T-cell (primary cell): ENCODE measurements at regions not wholly inside any gene's neighbourhood (a gene's known extent, or its start where the extent isn't known, plus 50 kb on each side); places are given as distances from the start of the nearest gene placed in this dataset.

ENCODE experiments used
- ATAC-seq, 4 experiments: fragments of 200-7000 bp in 3 of 4; fragments of 150-1000 bp in 1 of 4; cut with Tn5 transposase; replicated peaks in 1 of 4; 1 replicate in 3 of 4; 2 replicates in 1 of 4; pipeline ENCODE4 v1.10.0; 2021; ENCODE audit warnings: moderate library complexity in 3 of 4, mild to moderate bottlenecking in 2 of 4, moderate number of reproducible peaks in 1 of 4
- CTCF ChIA-PET, 2 donors: fragments of 300-600 bp; sonication (Branson Sonifier 250); formaldehyde crosslinking; loops; one replicate each; lab custom pipeline; 2022; ENCODE audit warnings: antibody characterized with exemption in 2 of 2; lab: Charles Lee
- POLR2A ChIA-PET, 2 donors: fragments of 300-600 bp; sonication (Branson Sonifier 250); formaldehyde crosslinking; loops; one replicate each; lab custom pipeline; 2022; ENCODE audit warnings: antibody characterized with exemption in 2 of 2; lab: Charles Lee
- DNase-seq, 35 experiments: peaks; one replicate each; pipeline versions ENCODE4 v3.0.0 to v3.0.0-alpha.2; 2013 to 2023
- H3K27ac ChIP-seq: one replicate; pipeline ENCODE4 v1.5.1; 2013; ENCODE audit warnings: low read length
- H3K27me3 ChIP-seq, 2 experiments: replicated peaks in 1 of 2; 1 replicate in 1 of 2; 2 replicates in 1 of 2; pipeline versions ENCODE4 v1.6.1 to v1.7.0; 2013; ENCODE audit warnings: low read length in 1 of 2, mixed read lengths in 1 of 2; ENCODE audit not compliant: control insufficient read depth in 2 of 2, insufficient read depth in 2 of 2; ENCODE audit errors: extremely low read depth in 1 of 2
- H3K36me3 ChIP-seq, 2 donors: 1 replicate in 1 of 2; 2 replicates in 1 of 2; pipeline versions ENCODE4 v1.6.1 to v1.7.0; 2013; ENCODE audit warnings: low read length in 1 of 2; ENCODE audit not compliant: control insufficient read depth in 2 of 2, insufficient read depth in 1 of 2; ENCODE audit errors: extremely low read depth in 1 of 2
- H3K4me1 ChIP-seq, 2 experiments: 1 replicate in 1 of 2; 2 replicates in 1 of 2; pipeline versions ENCODE4 v1.6.1 to v1.7.0; 2013; ENCODE audit warnings: low read length in 2 of 2, mixed read lengths in 1 of 2; ENCODE audit not compliant: insufficient read depth in 2 of 2, control insufficient read depth in 1 of 2; ENCODE audit errors: extremely low read depth in 1 of 2
- H3K4me3 ChIP-seq, 2 donors: 1 replicate in 1 of 2; 2 replicates in 1 of 2; pipeline versions ENCODE4 v1.5.1 to v1.7.0; 2013; ENCODE audit warnings: mild to moderate bottlenecking in 2 of 2, low read length in 1 of 2, moderate library complexity in 1 of 2; ENCODE audit not compliant: control insufficient read depth in 1 of 2; ENCODE audit errors: extremely low read depth in 1 of 2
- H3K9me3 ChIP-seq: 2 replicates; pipeline ENCODE4 v1.7.0; 2013
- H3K27ac Mint-ChIP-seq, 2 donors: one replicate each; pipeline ENCODE4 v1.8.0; 2020 to 2021; ENCODE audit warnings: mild to moderate bottlenecking in 2 of 2, mixed read lengths in 2 of 2
- H3K27me3 Mint-ChIP-seq, 2 donors: one replicate each; pipeline ENCODE4 v1.8.0; 2021 to 2022; ENCODE audit warnings: mixed read lengths in 2 of 2
- H3K36me3 Mint-ChIP-seq: one replicate; pipeline ENCODE4 v1.8.0; 2021; ENCODE audit warnings: mixed read lengths
- H3K4me1 Mint-ChIP-seq, 3 donors: one replicate each; pipeline ENCODE4 v1.8.0; 2020 to 2022; ENCODE audit warnings: mixed read lengths in 3 of 3, mild to moderate bottlenecking in 1 of 3
- H3K4me3 Mint-ChIP-seq, 3 donors: one replicate each; pipeline ENCODE4 v1.8.0; 2020 to 2022; ENCODE audit warnings: mild to moderate bottlenecking in 3 of 3, mixed read lengths in 3 of 3, moderate library complexity in 3 of 3
- H3K9me3 Mint-ChIP-seq, 3 donors: one replicate each; pipeline ENCODE4 v1.8.0; 2020 to 2022; ENCODE audit warnings: mixed read lengths in 3 of 3
- WGBS: methylation state at CpG from one replicate; pipeline ENCODE4 v1.1.5; 2013; ENCODE audit warnings: missing lambda C conversion rate; ENCODE audit not compliant: insufficient coverage; 5-methylcytosine and 5-hydroxymethylcytosine counted together

DNA sequence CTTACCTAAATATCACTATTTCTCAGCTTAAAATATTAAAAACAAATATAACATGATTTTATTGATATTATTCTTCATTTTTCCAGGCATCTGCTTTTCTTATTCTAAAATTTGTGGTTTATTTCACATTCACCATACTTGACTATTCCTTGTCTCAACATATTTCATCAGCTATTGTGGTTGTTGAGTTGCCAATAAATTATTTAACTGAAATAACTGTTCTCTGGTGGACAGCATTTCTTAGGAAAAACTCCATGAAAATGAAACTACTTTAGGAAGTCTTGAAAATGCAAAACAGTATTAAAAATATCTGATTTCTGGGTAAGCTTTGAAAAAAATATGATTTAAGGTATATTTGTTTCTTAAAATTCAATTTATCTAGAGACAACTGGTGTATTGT, 122.9 kb upstream of the SEMA3A start:
- H3K27ac ChIP-seq: no peak overlapping the region
- H3K36me3 ChIP-seq: no peaks in the 10 kb centered on the region
- ATAC-seq: no peak
- H3K9me3 ChIP-seq: no peaks in the 10 kb centered on the region
- CTCF ChIA-PET: interaction anchor here in 1 of 2 donors (0.7 kb wide), 1 partner anchor 117 kb away, joined by 5 read pairs; no protein-coding TSS in a partner anchor
- H3K27me3 ChIP-seq: no peaks in the 10 kb centered on the region
- Mint-ChIP-seq H3K36me3 (no peaks in the 10 kb centered on the region), H3K27ac (no peak overlapping the region), H3K4me1 (no peaks in the 10 kb centered on the region), H3K4me3 (no peak overlapping the region), H3K9me3 (no peaks in the 10 kb centered on the region), H3K27me3 (peaks cover 0 to 3% of the 10 kb centered on the region in 2 donors)
- H3K4me3 ChIP-seq: no peak overlapping the region
- no peaks in the 10 kb centered on the region for H3K4me1 ChIP-seq
- POLR2A ChIA-PET: no interaction called here
- no peak for DNase-seq

DNA sequence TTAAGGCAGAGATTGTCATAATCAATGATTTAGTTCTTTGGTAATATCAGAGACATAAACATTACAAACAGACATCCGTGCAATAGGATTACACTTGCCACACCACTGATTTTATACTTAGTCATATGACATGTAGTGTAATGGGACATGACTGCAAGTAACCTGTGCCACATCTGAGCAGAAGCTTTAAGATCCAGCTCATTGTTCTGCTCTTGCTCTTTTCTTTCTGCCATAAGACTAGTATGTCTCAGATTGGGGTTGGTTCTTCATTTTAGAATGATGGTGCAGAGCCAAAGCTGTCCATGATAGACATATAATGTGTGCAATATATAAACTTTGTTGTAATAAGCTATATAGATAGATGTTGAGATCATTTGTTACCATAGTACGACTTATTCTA, 119.7 kb upstream of the SEMA3A start:
- Histone ChIP-seq H3K36me3 (no peaks in the 10 kb centered on the region), H3K9me3 (no peaks in the 10 kb centered on the region), H3K27ac (no peak overlapping the region), H3K4me1 (no peaks in the 10 kb centered on the region), H3K4me3 (no peak overlapping the region), H3K27me3 (no peaks in the 10 kb centered on the region)
- no CpG with 5 or more reads among the region's 2 CpGs for WGBS
- ChIA-PET POLR2A (no interaction called here), CTCF (no interaction called here)
- H3K36me3 Mint-ChIP-seq: no peaks in the 10 kb centered on the region
- H3K4me1 Mint-ChIP-seq: no peaks in the 10 kb centered on the region
- no peaks in the 10 kb centered on the region for H3K27me3 Mint-ChIP-seq
- H3K9me3 Mint-ChIP-seq: no peaks in the 10 kb centered on the region
- ATAC-seq (no peak), DNase-seq (no peak)
- H3K27ac Mint-ChIP-seq: no peak overlapping the region
- H3K4me3 Mint-ChIP-seq: no peak overlapping the region

DNA sequence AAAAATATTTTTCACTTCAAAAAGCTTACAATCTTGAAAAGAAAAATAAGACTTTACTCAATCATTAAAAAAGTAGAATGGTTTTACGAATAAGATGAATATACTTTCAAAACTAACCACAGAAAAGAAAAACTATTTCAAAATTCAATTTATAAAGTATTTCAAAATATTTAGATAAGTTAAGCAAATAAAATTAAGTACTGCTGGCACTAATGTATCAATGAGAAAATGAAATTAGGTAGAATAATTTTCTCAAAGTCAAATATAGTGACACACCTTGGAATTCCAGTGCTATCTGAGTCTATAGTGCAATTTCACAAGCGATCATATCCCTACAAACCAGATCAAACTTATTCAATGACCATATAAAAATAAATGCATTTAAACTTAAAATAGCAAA, 109.8 kb upstream of the SEMA3A start:
- ATAC-seq (no peak), DNase-seq (no peak)
- Histone ChIP-seq H3K4me1 (no peaks in the 10 kb centered on the region), H3K36me3 (no peaks in the 10 kb centered on the region), H3K27me3 (no peaks in the 10 kb centered on the region), H3K9me3 (no peaks in the 10 kb centered on the region), H3K27ac (no peak overlapping the region), H3K4me3 (no peak overlapping the region)
- no peak overlapping the region for H3K4me3 Mint-ChIP-seq
- peaks cover 0 to 4% (median 0%) of the 10 kb centered on the region in 3 donors for H3K9me3 Mint-ChIP-seq
- H3K36me3 Mint-ChIP-seq: no peaks in the 10 kb centered on the region
- no CpG with 5 or more reads among the region's 2 CpGs for WGBS
- peaks cover 0 to 4% of the 10 kb centered on the region in 2 donors for H3K27me3 Mint-ChIP-seq
- H3K4me1 Mint-ChIP-seq: no peaks in the 10 kb centered on the region
- CTCF ChIA-PET: no interaction called here
- no peak overlapping the region for H3K27ac Mint-ChIP-seq
- POLR2A ChIA-PET: no interaction called here

DNA sequence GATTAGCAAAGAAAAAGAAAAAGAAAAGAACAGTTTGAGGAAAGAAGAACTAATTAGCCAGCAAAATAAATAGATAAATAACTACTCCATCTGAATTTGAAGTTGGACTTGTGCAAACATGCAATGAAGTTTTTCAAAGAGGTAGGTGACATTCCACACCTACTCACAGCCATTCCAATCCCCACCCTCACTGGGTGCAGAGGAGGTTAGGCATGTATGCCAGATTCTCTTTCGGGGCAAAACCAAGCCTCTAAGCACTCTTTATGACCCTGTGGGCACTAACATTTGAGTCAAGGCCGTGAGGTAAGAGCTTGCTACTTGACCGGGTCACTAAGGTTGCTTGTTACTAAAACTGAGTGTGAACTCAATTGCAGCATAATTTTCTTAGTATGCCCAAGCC, 108.4 kb upstream of the SEMA3A start:
- Histone ChIP-seq H3K4me1 (no peaks in the 10 kb centered on the region), H3K27me3 (no peaks in the 10 kb centered on the region), H3K27ac (no peak overlapping the region), H3K9me3 (no peaks in the 10 kb centered on the region), H3K36me3 (no peaks in the 10 kb centered on the region), H3K4me3 (no peak overlapping the region)
- no peak overlapping the region for H3K4me3 Mint-ChIP-seq
- no peaks in the 10 kb centered on the region for H3K36me3 Mint-ChIP-seq
- H3K9me3 Mint-ChIP-seq: no peaks in the 10 kb centered on the region
- WGBS: no CpG with 5 or more reads among the region's 3 CpGs
- no peaks in the 10 kb centered on the region for H3K4me1 Mint-ChIP-seq
- ATAC-seq: no peak
- H3K27ac Mint-ChIP-seq: no peak overlapping the region
- DNase-seq: no peak
- H3K27me3 Mint-ChIP-seq: no peaks in the 10 kb centered on the region
- ChIA-PET POLR2A (no interaction called here), CTCF (interaction anchor here in 1 of 2 donors (0.6 kb wide), 1 partner anchor 11 kb away, joined by 3 read pairs; no protein-coding TSS in a partner anchor)

DNA sequence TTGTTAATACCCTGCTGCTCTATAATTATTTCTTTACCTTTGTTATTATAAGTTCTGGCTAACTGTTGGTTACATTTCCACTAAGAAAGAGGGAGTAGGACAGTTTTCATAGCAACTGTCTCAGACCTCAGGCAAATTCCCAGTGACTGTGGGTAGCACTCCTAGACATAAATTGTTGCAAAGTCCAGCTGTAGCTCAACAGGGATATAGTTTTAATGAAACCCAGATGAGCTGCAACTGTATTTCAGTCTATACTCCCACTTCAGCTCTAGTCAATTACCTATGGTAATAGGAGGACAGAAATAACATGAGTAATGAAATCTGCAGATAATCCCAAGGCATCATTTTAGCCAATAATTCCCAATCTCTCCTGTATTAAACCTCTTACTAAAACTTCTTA, 103.0 kb upstream of the SEMA3A start:
- Histone ChIP-seq H3K9me3 (no peaks in the 10 kb centered on the region), H3K4me1 (no peaks in the 10 kb centered on the region), H3K4me3 (no peak overlapping the region), H3K36me3 (no peaks in the 10 kb centered on the region), H3K27me3 (no peaks in the 10 kb centered on the region), H3K27ac (no peak overlapping the region)
- Mint-ChIP-seq H3K36me3 (no peaks in the 10 kb centered on the region), H3K27ac (no peak overlapping the region), H3K4me3 (no peak overlapping the region), H3K27me3 (no peaks in the 10 kb centered on the region), H3K4me1 (no peaks in the 10 kb centered on the region), H3K9me3 (no peaks in the 10 kb centered on the region)
- ATAC-seq: no peak
- POLR2A ChIA-PET: no interaction called here
- no peak for DNase-seq
- CTCF ChIA-PET: no interaction called here

DNA sequence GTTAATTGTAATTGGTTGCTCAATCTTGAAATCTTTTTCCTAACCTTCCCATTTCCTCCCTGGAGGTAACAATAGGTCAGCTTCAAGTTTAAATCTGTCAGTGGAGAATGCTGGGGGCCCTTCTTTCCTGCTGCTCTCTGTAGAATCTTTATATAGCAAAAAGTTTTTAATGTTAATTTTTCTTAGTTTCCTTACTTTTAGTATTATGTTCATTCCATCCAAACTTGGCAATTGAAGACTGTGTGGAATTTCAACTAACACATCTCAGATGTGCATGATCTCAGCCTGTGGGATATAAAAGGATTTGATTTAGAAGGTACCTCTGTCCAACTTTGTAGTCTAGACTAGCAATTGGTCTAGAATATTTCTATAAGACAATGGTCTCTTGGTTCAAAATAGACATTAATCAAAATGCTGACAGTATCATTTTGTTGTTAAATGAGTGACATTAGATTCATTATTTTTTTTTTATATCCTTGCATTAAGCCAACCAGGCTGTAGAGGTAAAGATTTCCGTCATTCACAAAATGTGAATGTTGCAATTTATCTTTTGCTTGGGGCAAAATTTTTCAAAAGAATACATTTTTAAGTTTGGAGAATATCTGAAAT, 100.4 kb upstream of the SEMA3A start:
- ChIA-PET POLR2A (no interaction called here), CTCF (no interaction called here)
- Mint-ChIP-seq H3K4me3 (no peak overlapping the region), H3K4me1 (no peaks in the 10 kb centered on the region), H3K27ac (no peak overlapping the region), H3K36me3 (no peaks in the 10 kb centered on the region), H3K9me3 (no peaks in the 10 kb centered on the region), H3K27me3 (no peaks in the 10 kb centered on the region)
- Histone ChIP-seq H3K36me3 (no peaks in the 10 kb centered on the region), H3K27ac (no peak overlapping the region), H3K4me3 (no peak overlapping the region), H3K27me3 (no peaks in the 10 kb centered on the region), H3K4me1 (no peaks in the 10 kb centered on the region), H3K9me3 (no peaks in the 10 kb centered on the region)
- ATAC-seq: no peak
- no peak for DNase-seq
- no CpG with 5 or more reads among the region's 1 CpG for WGBS

DNA sequence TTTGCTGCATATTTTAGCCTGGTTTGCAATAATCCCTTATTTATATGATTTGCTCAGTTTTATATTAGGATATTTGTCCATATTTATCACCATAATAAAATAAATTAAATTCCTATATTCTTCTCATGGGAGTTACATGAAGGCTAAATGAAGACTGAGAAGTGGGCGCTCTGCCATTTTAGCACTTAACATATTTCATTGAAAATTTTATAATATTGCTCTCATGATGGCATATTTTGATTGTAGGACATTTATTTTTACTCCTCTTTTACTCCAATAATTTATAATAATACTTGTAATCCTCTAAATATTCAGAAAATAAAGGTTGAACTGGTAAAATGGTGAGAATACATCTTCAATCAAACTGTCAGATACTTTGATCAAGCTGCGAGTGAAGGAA, 99.8 kb upstream of the SEMA3A start:
- Histone ChIP-seq H3K4me3 (no peak overlapping the region), H3K9me3 (no peaks in the 10 kb centered on the region), H3K27ac (no peak overlapping the region), H3K4me1 (no peaks in the 10 kb centered on the region), H3K27me3 (no peaks in the 10 kb centered on the region), H3K36me3 (no peaks in the 10 kb centered on the region)
- no peak overlapping the region for H3K4me3 Mint-ChIP-seq
- H3K36me3 Mint-ChIP-seq: no peaks in the 10 kb centered on the region
- H3K4me1 Mint-ChIP-seq: no peaks in the 10 kb centered on the region
- no peaks in the 10 kb centered on the region for H3K27me3 Mint-ChIP-seq
- H3K27ac Mint-ChIP-seq: no peak overlapping the region
- no peak for ATAC-seq
- no peak for DNase-seq
- CTCF ChIA-PET: no interaction called here
- no peaks in the 10 kb centered on the region for H3K9me3 Mint-ChIP-seq
- whole genome bisulfite sequencing: no CpG with 5 or more reads among the region's 2 CpGs
- POLR2A ChIA-PET: no interaction called here
